Hepatocyte (in vitro differentiated cells): ENCODE measurements at regions not wholly inside any gene's neighbourhood (a gene's known extent, or its start where the extent isn't known, plus 50 kb on each side); places are given as distances from the start of the nearest gene placed in this dataset.

Experiments used
- DNase-seq: peaks from one replicate; pipeline ENCODE4 v3.0.0-alpha.2; 2016; ENCODE audit warnings: low spot score
- H2AFZ ChIP-seq: fragments of 200-600 bp; sonication (generic); 2 replicates; pipeline ENCODE4 v1.6.0; 2016; ENCODE audit warnings: antibody characterized with exemption, mild to moderate bottlenecking
- H3K27ac ChIP-seq: fragments of 200-600 bp; sonication (generic); 2 replicates; pipeline ENCODE4 v1.5.1; 2016; ENCODE audit warnings: mild to moderate bottlenecking
- H3K27me3 ChIP-seq: fragments of 200-600 bp; sonication (generic); 2 replicates; pipeline ENCODE4 v1.6.1; 2016
- H3K36me3 ChIP-seq: fragments of 200-600 bp; sonication (generic); replicated peaks from 2 replicates; pipeline ENCODE4 v1.5.1; 2016; ENCODE audit warnings: low read depth; ENCODE audit not compliant: insufficient read depth
- H3K4me1 ChIP-seq: fragments of 200-600 bp; sonication (generic); 2 replicates; pipeline ENCODE4 v1.5.1; 2016; ENCODE audit warnings: mild to moderate bottlenecking, moderate library complexity; ENCODE audit not compliant: insufficient read depth
- H3K4me2 ChIP-seq: fragments of 200-600 bp; sonication (generic); 2 replicates; pipeline ENCODE4 v1.6.0; 2016
- H3K4me3 ChIP-seq: fragments of 200-600 bp; sonication (generic); 2 replicates; pipeline ENCODE4 v1.5.1; 2016; ENCODE audit warnings: mild to moderate bottlenecking
- H3K79me2 ChIP-seq: fragments of 200-600 bp; sonication (generic); 2 replicates; pipeline ENCODE4 v1.6.0; 2017; ENCODE audit warnings: mild to moderate bottlenecking
- H3K9me2 ChIP-seq: fragments of 200-600 bp; sonication (generic); replicated peaks from 2 replicates; pipeline ENCODE4 v1.6.0; 2017; ENCODE audit warnings: mild to moderate bottlenecking; ENCODE audit not compliant: insufficient read depth
- H3K9me3 ChIP-seq: fragments of 200-600 bp; sonication (generic); 2 replicates; pipeline ENCODE4 v1.5.1; 2016; ENCODE audit warnings: low read depth, mild to moderate bottlenecking
- H4K20me1 ChIP-seq: fragments of 200-600 bp; sonication (generic); 2 replicates; pipeline ENCODE4 v1.6.0; 2016; ENCODE audit warnings: mild to moderate bottlenecking; ENCODE audit not compliant: insufficient read depth, poor library complexity, severe bottlenecking
- EZH2 ChIP-seq: fragments of 200-600 bp; sonication (generic); IDR thresholded peaks from 2 replicates; pipeline ENCODE4 v1.6.1; 2016; ENCODE audit warnings: antibody characterized with exemption, mild to moderate bottlenecking, borderline replicate concordance
- EZH2phosphoT487 ChIP-seq: fragments of 200-600 bp; sonication (generic); IDR thresholded peaks from one replicate; pipeline ENCODE4 v1.6.1; 2018; ENCODE audit warnings: antibody characterized with exemption, mild to moderate bottlenecking, low read depth, moderate library complexity; ENCODE audit not compliant: unreplicated experiment, severe bottlenecking
- WGBS: methylation state at CpG from one replicate; pipeline ENCODE4 v1.1.6; 2016; ENCODE audit warnings: low lambda C conversion rate; ENCODE audit errors: missing lambda C conversion rate; 5-methylcytosine and 5-hydroxymethylcytosine counted together
- TF ChIP-seq, protein P1 (sequence below): fragments of 200-600 bp; sonication (generic); IDR thresholded peaks from 2 replicates; pipeline ENCODE4 v1.5.1; 2016; ENCODE audit warnings: antibody characterized with exemption, mild to moderate bottlenecking; ENCODE audit not compliant: poor library complexity

DNA sequence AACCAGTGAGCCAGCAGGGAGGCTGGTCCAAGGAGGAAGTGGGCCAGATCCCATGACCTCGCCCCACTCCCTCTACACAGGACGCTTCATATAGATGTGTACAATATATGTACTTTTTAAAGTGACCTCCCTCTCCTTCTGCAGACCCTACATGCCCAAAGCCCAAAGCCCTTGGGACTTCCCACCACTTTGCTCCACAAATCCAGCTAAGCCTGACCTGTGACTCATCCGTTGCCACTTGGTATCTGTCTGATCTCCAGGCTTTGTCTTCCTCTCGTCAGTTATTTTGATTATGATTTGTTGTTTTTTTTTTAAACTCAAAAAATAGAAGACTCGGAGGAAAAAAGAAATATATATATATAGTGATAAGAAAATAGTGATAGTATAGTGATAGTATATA is 470.8 kb downstream of the KCNJ3 start:
- no peaks in the 10 kb centered on the region for H3K9me3 ChIP-seq
- H3K4me1 ChIP-seq, result no peaks in the 10 kb centered on the region
- TF ChIP-seq EZH2 (no peak), EZH2phosphoT487 (no peak)
- TF ChIP-seq, protein P1, sequence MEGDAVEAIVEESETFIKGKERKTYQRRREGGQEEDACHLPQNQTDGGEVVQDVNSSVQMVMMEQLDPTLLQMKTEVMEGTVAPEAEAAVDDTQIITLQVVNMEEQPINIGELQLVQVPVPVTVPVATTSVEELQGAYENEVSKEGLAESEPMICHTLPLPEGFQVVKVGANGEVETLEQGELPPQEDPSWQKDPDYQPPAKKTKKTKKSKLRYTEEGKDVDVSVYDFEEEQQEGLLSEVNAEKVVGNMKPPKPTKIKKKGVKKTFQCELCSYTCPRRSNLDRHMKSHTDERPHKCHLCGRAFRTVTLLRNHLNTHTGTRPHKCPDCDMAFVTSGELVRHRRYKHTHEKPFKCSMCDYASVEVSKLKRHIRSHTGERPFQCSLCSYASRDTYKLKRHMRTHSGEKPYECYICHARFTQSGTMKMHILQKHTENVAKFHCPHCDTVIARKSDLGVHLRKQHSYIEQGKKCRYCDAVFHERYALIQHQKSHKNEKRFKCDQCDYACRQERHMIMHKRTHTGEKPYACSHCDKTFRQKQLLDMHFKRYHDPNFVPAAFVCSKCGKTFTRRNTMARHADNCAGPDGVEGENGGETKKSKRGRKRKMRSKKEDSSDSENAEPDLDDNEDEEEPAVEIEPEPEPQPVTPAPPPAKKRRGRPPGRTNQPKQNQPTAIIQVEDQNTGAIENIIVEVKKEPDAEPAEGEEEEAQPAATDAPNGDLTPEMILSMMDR, result no peak
- no peak overlapping the region for H3K27ac ChIP-seq
- H3K9me2 ChIP-seq, result no peaks in the 10 kb centered on the region
- no peak for DNase-seq
- no peak overlapping the region for H2AFZ ChIP-seq
- no peaks in the 10 kb centered on the region for H3K36me3 ChIP-seq
- no peaks in the 10 kb centered on the region for H3K27me3 ChIP-seq
- H3K79me2 ChIP-seq, result no peaks in the 10 kb centered on the region
- no peak overlapping the region for H3K4me2 ChIP-seq
- H3K4me3 ChIP-seq, result no peak overlapping the region
- 80% methylated on average over 5 of the region's 5 CpGs for WGBS
- H4K20me1 ChIP-seq, result no peaks in the 10 kb centered on the region

DNA sequence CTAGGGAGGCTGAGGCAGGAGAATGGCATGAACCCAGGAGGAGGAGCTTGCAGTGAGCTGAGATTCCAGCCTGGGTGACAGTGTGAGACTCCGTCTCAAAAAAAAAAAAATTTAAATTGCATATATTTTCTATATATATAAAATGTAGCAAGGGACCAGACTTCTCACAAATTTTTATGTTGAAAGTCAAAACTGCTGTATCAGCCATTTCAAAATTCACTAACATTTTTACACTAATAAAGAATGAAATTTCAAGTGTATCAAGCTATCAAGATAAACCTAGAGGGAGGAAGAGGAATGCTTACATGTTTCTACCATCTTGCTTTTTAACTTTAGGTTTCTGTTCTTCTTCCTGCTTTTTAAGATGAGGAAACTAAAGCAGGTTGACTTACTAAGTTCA is 464.0 kb downstream of the KCNJ3 start:
- Histone ChIP-seq H3K27ac (no peak overlapping the region), H3K4me3 (no peak overlapping the region), H3K36me3 (no peaks in the 10 kb centered on the region), H3K4me2 (no peak overlapping the region), H3K9me3 (no peaks in the 10 kb centered on the region), H4K20me1 (no peaks in the 10 kb centered on the region), H3K27me3 (no peaks in the 10 kb centered on the region), H3K9me2 (no peaks in the 10 kb centered on the region), H3K4me1 (peaks cover 3% of the 10 kb centered on the region), H2AFZ (no peak overlapping the region), H3K79me2 (no peaks in the 10 kb centered on the region)
- no peak for DNase-seq
- TF ChIP-seq EZH2, result no peak
- TF ChIP-seq, protein P1, result no peak
- TF ChIP-seq EZH2phosphoT487, result no peak
- WGBS, result 92% methylated on average over 1 of the region's 1 CpG

DNA sequence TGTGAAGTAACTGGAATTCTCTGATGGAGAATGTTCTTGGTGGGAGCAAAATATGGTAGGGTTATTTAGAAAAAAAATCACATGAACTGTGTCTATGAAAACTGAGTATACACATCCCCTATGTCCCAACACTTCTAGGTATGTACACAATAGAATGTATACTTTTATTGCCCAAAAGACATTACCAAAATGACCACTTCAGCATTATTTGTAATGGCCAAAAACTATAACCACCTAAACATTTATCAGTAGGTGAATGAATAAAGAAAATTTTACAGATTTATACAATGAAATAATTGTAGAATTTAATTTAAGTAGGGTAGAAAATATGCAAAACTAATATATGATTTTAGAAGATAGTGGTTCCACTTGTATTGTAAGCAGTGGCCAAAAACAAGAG is 462.8 kb downstream of the KCNJ3 start:
- no peaks in the 10 kb centered on the region for H3K9me2 ChIP-seq
- no peak overlapping the region for H2AFZ ChIP-seq
- peaks cover 10% of the 10 kb centered on the region for H3K4me1 ChIP-seq
- H3K9me3 ChIP-seq, result no peaks in the 10 kb centered on the region
- no peaks in the 10 kb centered on the region for H3K36me3 ChIP-seq
- H3K79me2 ChIP-seq, result no peaks in the 10 kb centered on the region
- H3K27ac ChIP-seq, result no peak overlapping the region
- H3K4me2 ChIP-seq, result no peak overlapping the region
- H3K27me3 ChIP-seq, result no peaks in the 10 kb centered on the region
- DNase-seq, result no peak
- no peak for TF ChIP-seq EZH2phosphoT487
- H4K20me1 ChIP-seq, result no peaks in the 10 kb centered on the region
- H3K4me3 ChIP-seq, result no peak overlapping the region

DNA sequence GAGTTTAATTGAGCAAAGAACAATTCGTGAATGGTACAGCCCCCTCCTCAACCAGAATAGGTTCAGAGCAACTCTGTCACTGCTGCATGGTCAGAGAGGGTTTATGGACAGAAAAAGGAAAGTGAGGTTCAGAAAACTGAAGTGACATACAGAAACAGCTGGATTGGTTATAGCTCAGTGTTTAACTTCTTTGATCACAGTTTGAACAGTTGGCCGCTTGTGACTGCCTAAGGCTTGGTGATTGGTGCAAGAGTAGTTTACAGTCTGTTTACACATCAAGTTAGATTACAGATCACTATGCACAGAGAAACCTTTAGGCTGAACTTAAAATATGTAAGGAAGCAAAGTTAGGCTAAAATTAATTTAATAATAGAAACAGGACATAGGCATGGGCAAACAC is 459.2 kb downstream of the KCNJ3 start:
- Histone ChIP-seq H3K4me1 (peaks cover 16% of the 10 kb centered on the region), H3K79me2 (no peaks in the 10 kb centered on the region), H3K9me3 (no peaks in the 10 kb centered on the region), H3K27ac (peak overlapping the region; percentile 50), H3K4me2 (peak overlapping the region; percentile 33), H3K4me3 (no peak overlapping the region), H3K9me2 (no peaks in the 10 kb centered on the region), H2AFZ (no peak overlapping the region), H3K36me3 (no peaks in the 10 kb centered on the region), H3K27me3 (no peaks in the 10 kb centered on the region), H4K20me1 (no peaks in the 10 kb centered on the region)
- 49% methylated on average over 2 of the region's 2 CpGs for WGBS
- DNase-seq, result peak; percentile 13
- no peak for TF ChIP-seq EZH2phosphoT487
- no peak for TF ChIP-seq EZH2
- TF ChIP-seq, protein P1, result no peak
